RWPE1 (cell line): ENCODE measurements at regions not wholly inside any gene's neighbourhood (a gene's known extent, or its start where the extent isn't known, plus 50 kb on each side); places are given as distances from the start of the nearest gene placed in this dataset.

Experiments
- CTCF ChIA-PET: fragments of 350-600 bp; sonication (Branson Sonifier 250); formaldehyde crosslinking; extraction: SDS; loops from one replicate; lab custom pipeline; 2021; lab: Yijun Ruan, JAX
- POLR2A ChIA-PET: fragments of 400-600 bp; formaldehyde crosslinking; extraction: SDS; loops from one replicate; lab custom pipeline; 2020; ENCODE audit warnings: antibody characterized with exemption; ENCODE audit not compliant: low non-redundant PET; lab: Yijun Ruan, JAX
- DNase-seq: peaks from one replicate; pipeline ENCODE4 v3.0.0; 2012; ENCODE audit warnings: low spot score
- H3K27ac ChIP-seq: fragments of 450-650 bp; 2 replicates; pipeline ENCODE4 v1.5.1; 2017
- CTCF ChIP-seq: fragments of 450-650 bp; conservative IDR thresholded peaks from 2 replicates; pipeline ENCODE4 v1.5.1; 2017; ENCODE audit warnings: low read depth, mild to moderate bottlenecking

DNA sequence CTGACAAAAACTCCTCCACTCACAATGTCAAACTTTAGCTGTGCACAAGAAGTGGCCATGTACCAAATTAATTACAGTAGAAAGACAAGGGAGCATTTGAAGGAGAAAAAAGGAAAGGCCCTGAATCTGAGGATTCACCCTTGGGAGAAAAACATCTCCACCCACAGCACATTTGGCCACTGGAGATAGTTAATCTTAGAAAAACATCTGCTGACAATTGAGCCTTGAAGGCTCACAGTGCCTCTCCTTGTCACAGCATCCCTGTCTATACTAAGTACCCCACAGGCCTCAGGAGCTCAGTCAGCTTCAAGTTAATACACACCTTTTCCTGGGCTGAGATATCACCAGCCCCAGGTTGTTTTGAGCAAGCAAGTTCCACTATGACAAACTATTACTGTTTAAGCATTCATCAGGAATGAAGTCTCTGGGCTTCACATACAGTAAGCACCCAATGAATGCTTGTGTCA lies 78.1 kb upstream of the SETMAR start:
- no peak overlapping the region for H3K27ac ChIP-seq
- ChIA-PET CTCF (no interaction called here), POLR2A (no interaction called here)
- no peak for DNase-seq
- TF ChIP-seq CTCF = no peak

- ChIA-PET CTCF (no interaction called here), POLR2A (no interaction called here)
- DNase-seq = no peak
- no peak for TF ChIP-seq CTCF
- H3K27ac ChIP-seq = no peak overlapping the region
Observed at GRCh38 chr3:4228295-4228694, 74.9 kb upstream of the SETMAR start.

DNA sequence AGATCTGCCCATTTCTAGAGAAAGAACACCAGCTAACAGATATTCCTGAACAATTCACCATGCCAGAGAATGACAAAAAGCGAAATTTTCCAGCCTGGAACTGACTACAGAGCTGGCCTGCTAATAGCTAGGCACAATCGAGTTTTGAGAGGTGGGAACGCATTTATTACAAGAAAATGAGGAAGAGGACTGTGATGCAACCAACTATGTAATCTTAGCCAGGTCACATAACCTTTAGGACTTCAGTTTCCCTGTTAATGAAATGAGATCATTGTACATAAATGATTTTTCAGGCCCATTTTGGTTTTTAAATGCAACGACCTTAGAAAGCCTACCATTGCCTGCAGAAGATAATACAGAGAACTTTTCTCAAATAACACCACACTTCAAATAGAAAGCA lies 72.1 kb upstream of the SETMAR start:
- CTCF ChIA-PET = interaction anchor here (0.6 kb wide), 1 partner anchor 68 kb away, joined by 3 read pairs; no protein-coding TSS in a partner anchor
- no peak for DNase-seq
- POLR2A ChIA-PET = no interaction called here

DNA sequence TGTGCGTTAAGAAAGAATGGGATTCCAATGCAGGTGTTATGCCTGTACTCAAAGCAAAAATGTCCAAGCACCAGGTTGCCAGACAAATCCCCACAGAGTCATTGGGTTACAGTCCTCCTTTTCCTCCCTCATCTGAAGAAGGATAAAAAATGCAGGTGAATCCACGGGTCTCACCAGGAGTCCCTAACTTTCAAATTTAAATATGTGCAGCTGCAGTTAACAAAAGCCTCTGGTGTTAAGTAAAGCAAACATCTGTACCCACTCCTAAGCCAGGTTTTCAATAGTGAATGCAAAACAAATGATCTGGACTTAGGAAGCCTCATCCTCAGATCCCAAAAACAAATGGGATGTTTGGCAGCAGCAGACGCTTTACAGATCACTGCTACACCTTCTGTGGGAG lies 70.4 kb upstream of the SETMAR start:
- no peak overlapping the region for H3K27ac ChIP-seq
- POLR2A ChIA-PET = no interaction called here
- DNase-seq = no peak
- TF ChIP-seq CTCF = no peak
- CTCF ChIA-PET = no interaction called here

More for the DNA sequence above, 72.1 kb upstream of the SETMAR start:
- no peak overlapping the region for H3K27ac ChIP-seq
- TF ChIP-seq CTCF = no peak

DNA sequence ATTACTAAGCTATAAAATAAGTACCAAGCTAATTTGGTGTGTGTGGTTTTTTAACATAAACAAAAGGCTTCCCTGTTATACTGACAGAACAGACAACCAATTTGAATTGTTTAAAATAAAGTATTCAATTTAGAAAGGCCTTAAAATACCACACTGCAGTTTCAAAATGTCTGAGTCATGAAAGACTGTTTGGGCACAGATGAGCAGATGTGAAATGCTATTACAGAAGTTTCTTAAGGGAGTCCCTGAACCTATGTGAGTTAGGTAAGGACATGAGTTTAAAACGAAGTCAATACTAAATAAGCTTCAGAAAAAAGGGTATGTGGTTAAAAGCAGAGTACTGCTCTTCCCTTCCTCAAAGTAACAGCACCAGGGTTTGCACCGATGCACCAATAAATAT lies 69.7 kb upstream of the SETMAR start:
- POLR2A ChIA-PET = no interaction called here
- no peak for DNase-seq
- TF ChIP-seq CTCF = no peak
- no peak overlapping the region for H3K27ac ChIP-seq
- CTCF ChIA-PET = no interaction called here

DNA sequence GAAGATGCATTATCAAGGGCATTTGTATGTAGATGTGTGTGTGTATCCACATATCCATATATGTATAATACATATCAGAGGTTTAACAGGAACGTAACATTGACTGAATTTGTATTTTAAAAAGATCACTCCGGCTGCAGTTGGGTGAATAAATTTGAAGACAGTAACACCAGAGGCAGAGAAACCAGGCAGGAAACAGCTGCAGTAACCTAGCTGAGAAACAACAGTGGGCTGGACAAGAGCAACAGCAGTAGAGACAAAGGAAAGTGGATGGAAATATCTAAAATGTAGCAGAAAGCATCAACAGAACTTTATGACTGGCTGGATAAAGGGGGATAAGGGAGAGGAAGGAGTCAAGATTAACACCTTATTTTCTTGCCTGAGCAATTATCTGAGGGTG lies 68.3 kb upstream of the SETMAR start:
- H3K27ac ChIP-seq = no peak overlapping the region
- DNase-seq = no peak
- ChIA-PET POLR2A (no interaction called here), CTCF (no interaction called here)
- TF ChIP-seq CTCF = no peak

DNA sequence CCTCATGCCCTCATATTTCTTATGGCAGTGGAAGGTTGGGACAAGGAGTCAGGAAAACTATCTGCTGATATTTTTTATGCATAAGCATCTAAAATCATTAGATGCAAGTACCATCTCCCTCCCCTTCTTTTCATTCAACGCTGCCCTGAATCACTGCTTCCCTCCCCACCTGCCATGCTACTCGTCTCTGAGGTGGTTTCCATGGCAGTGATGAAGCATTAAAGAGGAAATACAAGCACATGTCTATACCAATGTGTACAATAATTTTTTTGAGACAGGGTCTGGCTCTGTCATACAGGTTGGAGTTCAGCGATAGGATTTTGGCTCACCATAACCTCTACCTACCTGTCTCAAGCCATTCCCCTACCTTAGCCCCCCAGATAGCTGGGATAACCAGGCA lies 67.5 kb upstream of the SETMAR start:
- no peak for DNase-seq
- POLR2A ChIA-PET = no interaction called here
- TF ChIP-seq CTCF = no peak
- H3K27ac ChIP-seq = no peak overlapping the region
- CTCF ChIA-PET = no interaction called here
